H9 (cell line): ENCODE measurements at regions not wholly inside any gene's neighbourhood (a gene's known extent, or its start where the extent isn't known, plus 50 kb on each side); places are given as distances from the start of the nearest gene placed in this dataset.

Source experiments
- DNase-seq: peaks from one replicate; pipeline ENCODE4 v3.0.0-alpha.2; 2017
- H2AFZ ChIP-seq: one replicate; pipeline ENCODE4 v1.6.1; 2013; ENCODE audit warnings: mild to moderate bottlenecking, low read length, control low read depth, moderate library complexity
- H2AK5ac ChIP-seq: 2 replicates; pipeline ENCODE4 v1.6.1; 2013; ENCODE audit warnings: low read length, control low read depth, mixed read lengths; ENCODE audit not compliant: insufficient read length
- H2BK120ac ChIP-seq: one replicate; pipeline ENCODE4 v1.6.1; 2013; ENCODE audit warnings: low read depth, mild to moderate bottlenecking, low read length, control low read depth, inconsistent platforms; ENCODE audit not compliant: poor library complexity, severe bottlenecking
- H2BK12ac ChIP-seq: 2 replicates; pipeline ENCODE4 v1.6.1; 2013; ENCODE audit warnings: low read length, control low read depth, mixed read lengths, low read depth; ENCODE audit not compliant: insufficient read length
- H2BK15ac ChIP-seq: 2 replicates; pipeline ENCODE4 v1.6.1; 2013; ENCODE audit warnings: low read depth, low read length, control low read depth
- H2BK20ac ChIP-seq: one replicate; pipeline ENCODE4 v1.6.1; 2013; ENCODE audit warnings: low read depth, mild to moderate bottlenecking, low read length, control low read depth, inconsistent platforms; ENCODE audit not compliant: poor library complexity, severe bottlenecking
- H2BK5ac ChIP-seq: 2 replicates; pipeline ENCODE4 v1.6.1; 2013; ENCODE audit warnings: low read length, control low read depth, mixed read lengths; ENCODE audit not compliant: insufficient read length
- H3K14ac ChIP-seq: 2 replicates; pipeline ENCODE4 v1.6.1; 2013; ENCODE audit warnings: low read length, control low read depth; ENCODE audit not compliant: insufficient read depth
- H3K18ac ChIP-seq: 2 replicates; pipeline ENCODE4 v1.6.1; 2013; ENCODE audit warnings: low read depth, mild to moderate bottlenecking, mixed read lengths, low read length, control low read depth; ENCODE audit not compliant: insufficient read length
- H3K23ac ChIP-seq: 2 replicates; pipeline ENCODE4 v1.6.1; 2013; ENCODE audit warnings: low read length, control low read depth, mixed read lengths, low read depth; ENCODE audit not compliant: insufficient read length
- H3K23me2 ChIP-seq: 2 replicates; pipeline ENCODE4 v1.6.1; 2013; ENCODE audit warnings: low read depth, mild to moderate bottlenecking, mixed read lengths, low read length, control low read depth; ENCODE audit not compliant: insufficient read length, poor library complexity, severe bottlenecking
- H3K27ac ChIP-seq: 2 replicates; pipeline ENCODE4 v1.5.1; 2013; ENCODE audit warnings: low read length, control low read depth, mixed read lengths, low read depth; ENCODE audit not compliant: insufficient read length
- H3K27me3 ChIP-seq: 2 replicates; pipeline ENCODE4 v1.6.1; 2013; ENCODE audit warnings: low read length, control low read depth, inconsistent platforms; ENCODE audit not compliant: insufficient read depth
- H3K4ac ChIP-seq: 2 replicates; pipeline ENCODE4 v1.6.1; 2013; ENCODE audit warnings: low read depth, mild to moderate bottlenecking, control low read depth, inconsistent platforms, low read length, moderate library complexity
- H3K4me1 ChIP-seq: 2 replicates; pipeline ENCODE4 v1.6.1; 2013; ENCODE audit warnings: low read length, control low read depth, inconsistent platforms; ENCODE audit not compliant: insufficient read depth
- H3K4me2 ChIP-seq: 2 replicates; pipeline ENCODE4 v1.6.1; 2013; ENCODE audit warnings: low read length, control low read depth, mixed read lengths; ENCODE audit not compliant: insufficient read length, insufficient read depth
- H3K56ac ChIP-seq: 2 replicates; pipeline ENCODE4 v1.6.1; 2013; ENCODE audit warnings: low read depth, mild to moderate bottlenecking, mixed read lengths, low read length, control low read depth; ENCODE audit not compliant: insufficient read length
- H3K79me1 ChIP-seq: 2 replicates; pipeline ENCODE4 v1.6.1; 2013; ENCODE audit warnings: low read depth, mild to moderate bottlenecking, moderate library complexity, low read length, control low read depth, inconsistent platforms; ENCODE audit not compliant: insufficient read depth, poor library complexity, severe bottlenecking
- H3K79me2 ChIP-seq: 2 replicates; pipeline ENCODE4 v1.6.1; 2013; ENCODE audit warnings: low read length, control low read depth, inconsistent platforms; ENCODE audit not compliant: insufficient read depth
- H3K9ac ChIP-seq: 2 replicates; pipeline ENCODE4 v1.6.1; 2013; ENCODE audit warnings: low read length, control low read depth, mixed read lengths; ENCODE audit not compliant: insufficient read length; ENCODE audit errors: extremely low read depth
- H3K9me3 ChIP-seq: one replicate; pipeline ENCODE4 v1.6.1; 2013; ENCODE audit warnings: low read depth, low read length, inconsistent platforms; ENCODE audit not compliant: control insufficient read depth
- H3T11ph ChIP-seq: one replicate; pipeline ENCODE4 v1.6.1; 2013; ENCODE audit warnings: mild to moderate bottlenecking, low read length, control low read depth, inconsistent platforms
- H4K20me1 ChIP-seq: one replicate; pipeline ENCODE4 v1.6.1; 2013; ENCODE audit not compliant: control insufficient read depth, insufficient read length, insufficient read depth
- H4K5ac ChIP-seq: 2 replicates; pipeline ENCODE4 v1.6.1; 2013; ENCODE audit warnings: low read depth, mild to moderate bottlenecking, mixed read lengths, low read length, control low read depth; ENCODE audit not compliant: insufficient read length
- H4K8ac ChIP-seq: replicated peaks from 2 replicates; pipeline ENCODE4 v1.6.1; 2013; ENCODE audit warnings: low read length, control low read depth, mixed read lengths, low read depth; ENCODE audit not compliant: insufficient read length
- H4K91ac ChIP-seq: 2 replicates; pipeline ENCODE4 v1.6.1; 2013; ENCODE audit warnings: low read depth, mild to moderate bottlenecking, moderate library complexity, mixed read lengths, low read length, control low read depth; ENCODE audit not compliant: insufficient read length
- H3K27ac Mint-ChIP-seq, 3 experiments: 2 replicates in 2 of 3; 3 replicates in 1 of 3; pipeline ENCODE4 v1.8.0; 2020 to 2021; ENCODE audit warnings: mixed read lengths in 3 of 3, mild to moderate bottlenecking in 1 of 3, moderate library complexity in 1 of 3
- H3K27me3 Mint-ChIP-seq: 2 replicates; pipeline ENCODE4 v1.8.0; 2021; ENCODE audit warnings: low read depth, mild to moderate bottlenecking, moderate library complexity, mixed read lengths
- H3K36me3 Mint-ChIP-seq, 3 experiments: 2 replicates in 2 of 3; 3 replicates in 1 of 3; pipeline ENCODE4 v1.8.0; 2020 to 2021; ENCODE audit warnings: low read depth in 3 of 3, mixed read lengths in 3 of 3; ENCODE audit not compliant: insufficient read depth in 1 of 3
- H3K4me1 Mint-ChIP-seq, 2 experiments: 2 replicates each; pipeline ENCODE4 v1.8.0; 2020; ENCODE audit warnings: mixed read lengths in 2 of 2
- H3K4me3 Mint-ChIP-seq, 2 experiments: 2 replicates in 1 of 2; 3 replicates in 1 of 2; pipeline ENCODE4 v1.8.0; 2020 to 2021; ENCODE audit warnings: mild to moderate bottlenecking in 2 of 2, mixed read lengths in 2 of 2, moderate library complexity in 1 of 2
- H3K9me3 Mint-ChIP-seq, 2 experiments: 2 replicates in 1 of 2; 3 replicates in 1 of 2; pipeline ENCODE4 v1.8.0; 2020; ENCODE audit warnings: mild to moderate bottlenecking in 2 of 2, mixed read lengths in 2 of 2, moderate library complexity in 1 of 2
- CTCF ChIP-seq: fragments of 200-600 bp; sonication (generic); conservative IDR thresholded peaks from 3 replicates; pipeline ENCODE4 v1.8.0; 2021; ENCODE audit warnings: antibody characterized with exemption, mild to moderate bottlenecking
- WGBS: extraction: QIAGEN DNeasy Blood & Tissue Kit; methylation state at CpG from one replicate; pipeline ENCODE4 v1.1.7; 2013; ENCODE audit warnings: missing lambda C conversion rate, low lambda C conversion rate, mixed read lengths; ENCODE audit not compliant: insufficient read length; ENCODE audit errors: extremely low coverage; 5-methylcytosine and 5-hydroxymethylcytosine counted together

GRCh38 chr21:16900685-16901084 lies 612.2 kb upstream of the CXADR start:
- Histone ChIP-seq H2BK20ac (no peak overlapping the region), H3K23ac (no peak overlapping the region), H3K9ac (no peak overlapping the region), H3K4ac (no peak overlapping the region), H2AFZ (no peak overlapping the region), H2BK12ac (no peak overlapping the region), H3K56ac (no peak overlapping the region), H3T11ph (no peak overlapping the region), H4K91ac (no peak overlapping the region), H3K4me1 (no peaks in the 10 kb centered on the region), H3K14ac (no peak overlapping the region), H3K18ac (no peak overlapping the region), H3K23me2 (no peaks in the 10 kb centered on the region), H3K79me2 (no peaks in the 10 kb centered on the region), H2BK15ac (no peak overlapping the region), H3K9me3 (no peaks in the 10 kb centered on the region), H3K79me1 (no peaks in the 10 kb centered on the region), H3K27ac (no peak overlapping the region), H3K27me3 (no peaks in the 10 kb centered on the region), H4K20me1 (no peaks in the 10 kb centered on the region), H4K5ac (no peak overlapping the region), H2BK120ac (no peak overlapping the region), H2AK5ac (no peak overlapping the region), H3K4me2 (no peak overlapping the region), H2BK5ac (no peak overlapping the region), H4K8ac (no peak overlapping the region)
- Mint-ChIP-seq H3K4me1 (peaks cover 0 to 12% of the 10 kb centered on the region in 2 experiments; a peak in 1 of 4 replicates), H3K4me3 (no peak overlapping the region), H3K9me3 (peaks cover 0 to 2% of the 10 kb centered on the region in 2 experiments; a peak in 1 of 5 replicates), H3K36me3 (no peaks in the 10 kb centered on the region), H3K27me3 (no peaks in the 10 kb centered on the region), H3K27ac (no peak overlapping the region)
- DNase-seq: no peak
- TF ChIP-seq CTCF: no peak
- no CpG with 5 or more reads among the region's 1 CpG for WGBS
